H9 (cell line): ENCODE measurements at regions not wholly inside any gene's neighbourhood (a gene's known extent, or its start where the extent isn't known, plus 50 kb on each side); places are given as distances from the start of the nearest gene placed in this dataset.
"Not testable (repeated sequence)": the region's sequence is repeated elsewhere in the genome, so short reads cannot be mapped to it uniquely, and the experiment has no call there.

Experiments used
- DNase-seq: peaks from one replicate; pipeline ENCODE4 v3.0.0-alpha.2; 2017
- H2AFZ ChIP-seq: one replicate; pipeline ENCODE4 v1.6.1; 2013; ENCODE audit warnings: mild to moderate bottlenecking, low read length, control low read depth, moderate library complexity
- H2AK5ac ChIP-seq: 2 replicates; pipeline ENCODE4 v1.6.1; 2013; ENCODE audit warnings: low read length, control low read depth, mixed read lengths; ENCODE audit not compliant: insufficient read length
- H2BK120ac ChIP-seq: one replicate; pipeline ENCODE4 v1.6.1; 2013; ENCODE audit warnings: low read depth, mild to moderate bottlenecking, low read length, control low read depth, inconsistent platforms; ENCODE audit not compliant: poor library complexity, severe bottlenecking
- H2BK12ac ChIP-seq: 2 replicates; pipeline ENCODE4 v1.6.1; 2013; ENCODE audit warnings: low read length, control low read depth, mixed read lengths, low read depth; ENCODE audit not compliant: insufficient read length
- H2BK15ac ChIP-seq: 2 replicates; pipeline ENCODE4 v1.6.1; 2013; ENCODE audit warnings: low read depth, low read length, control low read depth
- H2BK20ac ChIP-seq: one replicate; pipeline ENCODE4 v1.6.1; 2013; ENCODE audit warnings: low read depth, mild to moderate bottlenecking, low read length, control low read depth, inconsistent platforms; ENCODE audit not compliant: poor library complexity, severe bottlenecking
- H2BK5ac ChIP-seq: 2 replicates; pipeline ENCODE4 v1.6.1; 2013; ENCODE audit warnings: low read length, control low read depth, mixed read lengths; ENCODE audit not compliant: insufficient read length
- H3K14ac ChIP-seq: 2 replicates; pipeline ENCODE4 v1.6.1; 2013; ENCODE audit warnings: low read length, control low read depth; ENCODE audit not compliant: insufficient read depth
- H3K18ac ChIP-seq: 2 replicates; pipeline ENCODE4 v1.6.1; 2013; ENCODE audit warnings: low read depth, mild to moderate bottlenecking, mixed read lengths, low read length, control low read depth; ENCODE audit not compliant: insufficient read length
- H3K23ac ChIP-seq: 2 replicates; pipeline ENCODE4 v1.6.1; 2013; ENCODE audit warnings: low read length, control low read depth, mixed read lengths, low read depth; ENCODE audit not compliant: insufficient read length
- H3K23me2 ChIP-seq: 2 replicates; pipeline ENCODE4 v1.6.1; 2013; ENCODE audit warnings: low read depth, mild to moderate bottlenecking, mixed read lengths, low read length, control low read depth; ENCODE audit not compliant: insufficient read length, poor library complexity, severe bottlenecking
- H3K27ac ChIP-seq: 2 replicates; pipeline ENCODE4 v1.5.1; 2013; ENCODE audit warnings: low read length, control low read depth, mixed read lengths, low read depth; ENCODE audit not compliant: insufficient read length
- H3K27me3 ChIP-seq: 2 replicates; pipeline ENCODE4 v1.6.1; 2013; ENCODE audit warnings: low read length, control low read depth, inconsistent platforms; ENCODE audit not compliant: insufficient read depth
- H3K4ac ChIP-seq: 2 replicates; pipeline ENCODE4 v1.6.1; 2013; ENCODE audit warnings: low read depth, mild to moderate bottlenecking, control low read depth, inconsistent platforms, low read length, moderate library complexity
- H3K4me1 ChIP-seq: 2 replicates; pipeline ENCODE4 v1.6.1; 2013; ENCODE audit warnings: low read length, control low read depth, inconsistent platforms; ENCODE audit not compliant: insufficient read depth
- H3K4me2 ChIP-seq: 2 replicates; pipeline ENCODE4 v1.6.1; 2013; ENCODE audit warnings: low read length, control low read depth, mixed read lengths; ENCODE audit not compliant: insufficient read length, insufficient read depth
- H3K56ac ChIP-seq: 2 replicates; pipeline ENCODE4 v1.6.1; 2013; ENCODE audit warnings: low read depth, mild to moderate bottlenecking, mixed read lengths, low read length, control low read depth; ENCODE audit not compliant: insufficient read length
- H3K79me1 ChIP-seq: 2 replicates; pipeline ENCODE4 v1.6.1; 2013; ENCODE audit warnings: low read depth, mild to moderate bottlenecking, moderate library complexity, low read length, control low read depth, inconsistent platforms; ENCODE audit not compliant: insufficient read depth, poor library complexity, severe bottlenecking
- H3K79me2 ChIP-seq: 2 replicates; pipeline ENCODE4 v1.6.1; 2013; ENCODE audit warnings: low read length, control low read depth, inconsistent platforms; ENCODE audit not compliant: insufficient read depth
- H3K9ac ChIP-seq: 2 replicates; pipeline ENCODE4 v1.6.1; 2013; ENCODE audit warnings: low read length, control low read depth, mixed read lengths; ENCODE audit not compliant: insufficient read length; ENCODE audit errors: extremely low read depth
- H3K9me3 ChIP-seq: one replicate; pipeline ENCODE4 v1.6.1; 2013; ENCODE audit warnings: low read depth, low read length, inconsistent platforms; ENCODE audit not compliant: control insufficient read depth
- H3T11ph ChIP-seq: one replicate; pipeline ENCODE4 v1.6.1; 2013; ENCODE audit warnings: mild to moderate bottlenecking, low read length, control low read depth, inconsistent platforms
- H4K20me1 ChIP-seq: one replicate; pipeline ENCODE4 v1.6.1; 2013; ENCODE audit not compliant: control insufficient read depth, insufficient read length, insufficient read depth
- H4K5ac ChIP-seq: 2 replicates; pipeline ENCODE4 v1.6.1; 2013; ENCODE audit warnings: low read depth, mild to moderate bottlenecking, mixed read lengths, low read length, control low read depth; ENCODE audit not compliant: insufficient read length
- H4K8ac ChIP-seq: replicated peaks from 2 replicates; pipeline ENCODE4 v1.6.1; 2013; ENCODE audit warnings: low read length, control low read depth, mixed read lengths, low read depth; ENCODE audit not compliant: insufficient read length
- H4K91ac ChIP-seq: 2 replicates; pipeline ENCODE4 v1.6.1; 2013; ENCODE audit warnings: low read depth, mild to moderate bottlenecking, moderate library complexity, mixed read lengths, low read length, control low read depth; ENCODE audit not compliant: insufficient read length
- H3K27ac Mint-ChIP-seq, 3 experiments: 2 replicates in 2 of 3; 3 replicates in 1 of 3; pipeline ENCODE4 v1.8.0; 2020 to 2021; ENCODE audit warnings: mixed read lengths in 3 of 3, mild to moderate bottlenecking in 1 of 3, moderate library complexity in 1 of 3
- H3K27me3 Mint-ChIP-seq: 2 replicates; pipeline ENCODE4 v1.8.0; 2021; ENCODE audit warnings: low read depth, mild to moderate bottlenecking, moderate library complexity, mixed read lengths
- H3K36me3 Mint-ChIP-seq, 3 experiments: 2 replicates in 2 of 3; 3 replicates in 1 of 3; pipeline ENCODE4 v1.8.0; 2020 to 2021; ENCODE audit warnings: low read depth in 3 of 3, mixed read lengths in 3 of 3; ENCODE audit not compliant: insufficient read depth in 1 of 3
- H3K4me1 Mint-ChIP-seq, 2 experiments: 2 replicates each; pipeline ENCODE4 v1.8.0; 2020; ENCODE audit warnings: mixed read lengths in 2 of 2
- H3K4me3 Mint-ChIP-seq, 2 experiments: 2 replicates in 1 of 2; 3 replicates in 1 of 2; pipeline ENCODE4 v1.8.0; 2020 to 2021; ENCODE audit warnings: mild to moderate bottlenecking in 2 of 2, mixed read lengths in 2 of 2, moderate library complexity in 1 of 2
- H3K9me3 Mint-ChIP-seq, 2 experiments: 2 replicates in 1 of 2; 3 replicates in 1 of 2; pipeline ENCODE4 v1.8.0; 2020; ENCODE audit warnings: mild to moderate bottlenecking in 2 of 2, mixed read lengths in 2 of 2, moderate library complexity in 1 of 2
- CTCF ChIP-seq: fragments of 200-600 bp; sonication (generic); conservative IDR thresholded peaks from 3 replicates; pipeline ENCODE4 v1.8.0; 2021; ENCODE audit warnings: antibody characterized with exemption, mild to moderate bottlenecking
- WGBS: extraction: QIAGEN DNeasy Blood & Tissue Kit; methylation state at CpG from one replicate; pipeline ENCODE4 v1.1.7; 2013; ENCODE audit warnings: missing lambda C conversion rate, low lambda C conversion rate, mixed read lengths; ENCODE audit not compliant: insufficient read length; ENCODE audit errors: extremely low coverage; 5-methylcytosine and 5-hydroxymethylcytosine counted together

GRCh38 chr1:224014330-224014649, 99.6 kb upstream of the FBXO28 start:
- Histone ChIP-seq H3K4me2 (no peak overlapping the region), H3K18ac (no peak overlapping the region), H2BK120ac (no peak overlapping the region), H3K79me2 (no peaks in the 10 kb centered on the region), H2BK20ac (no peak overlapping the region), H3K9ac (no peak overlapping the region), H3T11ph (no peak overlapping the region), H3K56ac (no peak overlapping the region), H3K27ac (no peak overlapping the region), H3K79me1 (no peaks in the 10 kb centered on the region), H4K8ac (no peak overlapping the region), H3K27me3 (no peaks in the 10 kb centered on the region), H2AFZ (no peak overlapping the region), H3K9me3 (peaks cover 55% of the 10 kb centered on the region), H4K5ac (no peak overlapping the region), H3K4ac (no peak overlapping the region), H3K23me2 (no peaks in the 10 kb centered on the region), H2BK5ac (no peak overlapping the region), H2BK15ac (no peak overlapping the region), H4K20me1 (no peaks in the 10 kb centered on the region), H2AK5ac (no peak overlapping the region), H3K14ac (no peak overlapping the region), H4K91ac (no peak overlapping the region), H3K23ac (no peak overlapping the region), H3K4me1 (no peaks in the 10 kb centered on the region), H2BK12ac (no peak overlapping the region)
- H3K4me3 Mint-ChIP-seq = no peak overlapping the region
- H3K9me3 Mint-ChIP-seq = peaks cover 10% of the 10 kb centered on the region in 2 experiments; a peak in 4 of 5 replicates
- no peaks in the 10 kb centered on the region; the same call in 1 of the 2 replicates for H3K27me3 Mint-ChIP-seq
- peaks cover 10 to 15% (median 12%) of the 10 kb centered on the region in 3 experiments for H3K36me3 Mint-ChIP-seq
- no peaks in the 10 kb centered on the region for H3K4me1 Mint-ChIP-seq
- 100% methylated on average over 1 of the region's 7 CpGs for WGBS
- H3K27ac Mint-ChIP-seq = no peak overlapping the region
- no peak for DNase-seq
- no peak for TF ChIP-seq CTCF

- H3K27me3 Mint-ChIP-seq, H3K4me2 ChIP-seq, H4K5ac ChIP-seq, H4K20me1 ChIP-seq, H3K9ac ChIP-seq, H3K4ac ChIP-seq, H4K8ac ChIP-seq, H2BK12ac ChIP-seq, H3K23ac ChIP-seq, H2AK5ac ChIP-seq, H2AFZ ChIP-seq, H3K23me2 ChIP-seq, H3K14ac ChIP-seq, H3K56ac ChIP-seq, H3K27ac ChIP-seq, H2BK120ac ChIP-seq, DNase-seq, H2BK5ac ChIP-seq, H3K4me1 ChIP-seq, H3K79me1 ChIP-seq, H3K4me1 Mint-ChIP-seq, H3K79me2 ChIP-seq, H3K18ac ChIP-seq, H4K91ac ChIP-seq, H3K4me3 Mint-ChIP-seq, H2BK15ac ChIP-seq, H2BK20ac ChIP-seq, H3K27me3 ChIP-seq, H3T11ph ChIP-seq, H3K27ac Mint-ChIP-seq: not testable (repeated sequence)
- H3K36me3 Mint-ChIP-seq = peaks cover 11 to 17% (median 13%) of the 10 kb centered on the region in 3 experiments
- H3K9me3 Mint-ChIP-seq = peaks cover 11 to 12% of the 10 kb centered on the region in 2 experiments
- H3K9me3 ChIP-seq = peaks cover 55% of the 10 kb centered on the region
- 98% methylated on average over 19 of the region's 28 CpGs for WGBS
Measured at GRCh38 chr1:224013626-224014329, 100.1 kb upstream of the FBXO28 start.
